GM19240 (cell line): ENCODE measurements at regions not wholly inside any gene's neighbourhood (a gene's known extent, or its start where the extent isn't known, plus 50 kb on each side); places are given as distances from the start of the nearest gene placed in this dataset.
"Not testable (repeated sequence)": the region's sequence is repeated elsewhere in the genome, so short reads cannot be mapped to it uniquely, and the experiment has no call there.

ENCODE experiments used
- DNase-seq: peaks from one replicate; pipeline ENCODE4 v3.0.0; 2011; ENCODE audit warnings: low spot score; ENCODE audit not compliant: insufficient read length

DNA sequence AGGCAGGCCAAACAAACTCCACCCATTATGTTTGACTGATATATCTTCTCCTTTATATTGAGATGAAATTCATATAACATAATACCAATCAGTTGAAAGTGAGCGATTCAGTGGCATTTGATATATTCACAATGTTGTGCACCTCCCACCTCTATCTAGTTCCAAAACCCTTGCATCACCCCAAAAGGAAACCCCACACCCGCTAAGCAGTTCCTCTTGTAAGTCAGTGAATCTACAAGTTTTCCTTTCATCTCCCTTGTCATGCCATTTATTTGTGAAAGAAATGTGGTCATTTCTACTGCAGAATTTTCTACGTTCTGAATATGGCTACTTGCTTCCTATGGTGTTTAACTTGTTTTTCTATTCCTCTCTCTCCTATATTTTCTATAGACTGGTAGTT lies 99.4 kb upstream of the PTPN3 start:
- no peak for DNase-seq

DNA sequence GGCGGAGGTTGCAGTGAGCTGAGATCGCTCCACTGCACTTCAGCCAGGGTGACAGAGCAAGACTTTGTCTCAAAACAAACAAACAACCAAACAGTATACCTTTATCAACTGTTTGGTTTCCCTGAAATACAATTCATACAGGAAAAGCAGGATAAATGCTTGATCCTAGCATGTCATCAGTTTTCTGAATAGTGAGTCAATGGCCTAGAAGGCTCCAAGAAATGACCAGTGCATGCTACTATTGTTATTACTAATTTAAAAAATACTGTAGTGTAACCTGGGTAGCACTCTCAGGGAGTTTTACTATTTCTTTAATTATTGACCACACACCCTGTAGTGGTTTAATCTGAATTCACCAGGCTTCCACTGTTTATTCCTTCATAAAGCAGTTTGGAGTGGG lies 101.0 kb upstream of the PTPN3 start:
- no peak for DNase-seq

DNA sequence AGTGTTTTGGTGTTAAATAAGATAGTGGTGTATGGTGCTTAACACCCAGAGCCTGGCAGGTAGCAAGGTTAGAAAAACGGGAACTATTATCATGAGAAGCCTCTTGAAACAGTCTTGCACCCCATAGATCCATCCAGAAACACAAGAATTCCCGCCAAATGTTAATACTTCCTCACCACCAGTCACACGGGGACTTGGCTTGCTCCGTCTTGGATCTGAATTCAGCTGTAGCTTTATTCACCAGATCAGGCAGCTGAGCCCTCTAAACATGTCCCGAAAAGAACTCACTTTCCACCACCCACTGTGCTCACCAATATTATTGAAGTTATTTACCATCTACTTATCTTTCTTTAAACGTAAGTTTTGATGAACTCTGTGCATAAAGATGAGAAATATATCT lies 101.6 kb upstream of the PTPN3 start:
- DNase-seq: no peak

DNA sequence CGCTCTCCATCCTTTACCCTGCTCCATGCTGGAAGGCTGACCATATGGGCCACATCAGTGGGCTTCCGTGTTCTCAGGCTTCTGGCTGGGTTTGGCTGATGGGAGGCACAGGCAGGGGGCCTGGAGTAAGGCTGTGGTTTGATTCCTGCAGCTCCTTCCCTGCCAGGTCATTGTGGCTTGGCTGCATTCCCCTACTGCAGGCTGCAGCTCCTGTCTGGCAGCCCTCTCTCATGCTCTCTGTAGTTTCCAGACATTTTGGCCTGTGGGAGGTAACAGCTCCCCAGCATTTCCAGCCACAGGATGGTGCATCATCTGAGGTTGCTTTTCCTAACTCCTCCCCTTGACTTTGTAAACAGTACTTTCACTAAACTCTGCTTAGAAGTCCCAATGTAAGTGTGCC lies 102.0 kb upstream of the PTPN3 start:
- no peak for DNase-seq

DNA sequence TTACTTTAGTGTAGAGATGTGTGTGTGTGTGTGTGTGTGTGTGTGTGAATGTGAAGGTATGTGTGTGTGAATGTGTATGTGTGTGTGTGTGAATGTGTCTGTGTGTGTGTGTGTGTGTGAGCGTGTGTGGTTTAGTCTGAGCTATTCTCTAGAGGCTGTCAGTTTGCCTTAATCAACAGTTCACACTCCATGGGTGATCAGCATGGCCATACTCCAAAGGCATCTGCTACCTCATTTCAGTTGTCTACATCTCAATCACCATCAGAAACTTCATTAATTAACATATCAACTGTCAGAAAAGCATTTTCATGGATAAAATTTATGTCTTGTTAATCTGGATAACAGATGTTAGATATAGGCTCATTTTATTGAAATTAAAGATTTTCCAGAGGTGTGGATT lies 103.1 kb upstream of the PTPN3 start:
- DNase-seq: no peak

DNA sequence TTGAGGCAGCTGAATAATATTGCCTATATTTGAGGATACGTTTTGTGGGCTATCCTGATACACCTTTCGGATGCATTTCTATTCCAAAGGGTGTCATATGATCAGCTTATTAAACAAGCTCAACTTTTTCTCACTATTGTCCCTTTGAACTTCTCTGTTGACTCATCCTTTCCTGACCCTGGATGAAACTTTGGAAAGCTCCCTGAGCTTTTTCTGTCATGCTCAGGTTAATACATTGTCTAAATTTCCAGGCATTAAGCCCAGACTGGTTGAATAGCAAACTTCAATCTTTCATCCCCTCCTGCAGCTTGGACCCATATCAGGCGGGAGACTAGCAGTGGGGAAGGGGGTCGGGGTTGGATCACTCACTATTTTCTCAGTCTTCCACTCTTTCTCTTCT lies 104.9 kb upstream of the PTPN3 start:
- DNase-seq: no peak

DNA sequence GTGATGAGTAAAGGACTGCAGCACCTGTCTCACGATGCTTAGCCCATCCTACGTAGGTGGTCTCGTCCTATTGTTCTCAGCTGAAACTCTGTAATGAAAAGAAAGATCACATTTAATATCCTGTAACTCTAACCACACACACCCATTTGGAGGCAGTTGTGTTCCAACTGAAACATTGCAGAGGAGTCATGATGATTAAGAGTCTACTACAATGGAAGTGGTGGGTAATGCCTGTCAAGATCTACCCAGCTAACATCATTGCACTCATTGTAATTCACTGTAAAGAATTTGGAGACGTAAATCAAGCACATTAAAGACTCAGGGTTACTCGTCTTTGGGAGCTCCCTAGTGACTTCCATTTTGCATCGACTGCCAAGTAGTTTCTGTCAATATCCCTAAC lies 106.0 kb upstream of the PTPN3 start:
- DNase-seq: no peak

DNA sequence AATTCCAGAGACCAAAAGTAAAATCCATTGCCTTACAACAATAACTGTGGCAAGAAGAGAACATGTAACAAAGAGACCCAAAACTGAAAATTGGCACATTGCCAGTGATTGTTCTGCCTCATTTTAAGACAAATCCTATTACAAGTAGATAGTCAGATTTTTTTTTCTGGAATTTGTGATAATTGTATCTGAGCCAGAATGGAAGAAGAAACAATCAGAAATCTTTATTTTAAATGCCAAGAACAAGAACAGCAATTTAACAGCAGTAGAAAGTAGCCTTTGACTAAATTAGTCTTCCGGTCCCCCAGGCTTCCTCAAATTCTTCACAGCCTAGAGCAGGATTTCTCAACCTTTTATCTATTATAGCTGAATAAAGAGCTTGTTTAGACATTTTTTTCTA lies 106.7 kb upstream of the PTPN3 start:
- no peak for DNase-seq

DNA sequence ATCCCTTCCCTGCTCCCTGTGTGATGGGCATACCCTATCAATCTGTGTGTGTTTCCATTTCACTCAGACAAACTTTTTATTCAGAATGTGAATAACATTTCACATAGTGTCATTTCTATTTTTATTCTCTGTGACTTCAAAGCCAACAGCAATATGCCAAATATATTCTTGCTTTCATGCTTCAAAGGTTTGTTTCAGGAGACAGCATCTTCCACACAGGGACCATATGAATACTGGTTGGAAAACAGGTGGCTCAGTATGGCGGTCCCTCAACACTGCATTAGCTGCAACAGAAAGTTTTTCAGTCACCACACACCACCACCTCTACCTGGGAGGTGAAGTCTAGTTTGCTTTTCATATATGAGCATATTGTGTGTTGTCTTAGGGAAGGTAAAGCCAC lies 111.0 kb upstream of the PTPN3 start:
- no peak for DNase-seq

DNA sequence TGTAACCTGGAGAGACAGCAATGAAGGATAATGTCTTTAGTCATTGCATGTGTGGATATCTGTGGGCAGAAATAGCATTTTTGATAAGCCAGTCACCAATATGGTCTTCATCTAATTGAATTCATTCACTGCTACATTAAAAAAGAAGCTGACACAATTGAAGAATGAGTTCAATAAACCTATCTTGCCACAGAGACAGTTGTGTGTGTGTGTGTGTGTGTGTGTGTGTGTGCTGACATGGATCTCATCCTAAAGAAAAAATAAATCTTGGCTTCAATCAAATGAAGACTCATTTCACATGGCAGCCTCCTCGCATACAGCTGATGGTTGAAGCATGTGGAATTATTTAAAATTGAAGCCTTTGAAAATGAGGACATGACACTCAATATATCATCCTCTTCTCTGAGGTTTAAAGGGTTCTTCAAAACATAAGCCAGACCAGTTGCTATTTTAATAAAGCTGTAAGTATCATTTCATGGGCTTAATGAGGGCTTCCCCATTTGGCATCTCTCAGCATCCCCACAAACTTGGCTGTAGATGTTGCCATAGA lies 118.5 kb upstream of the PTPN3 start:
- no peak for DNase-seq

DNA sequence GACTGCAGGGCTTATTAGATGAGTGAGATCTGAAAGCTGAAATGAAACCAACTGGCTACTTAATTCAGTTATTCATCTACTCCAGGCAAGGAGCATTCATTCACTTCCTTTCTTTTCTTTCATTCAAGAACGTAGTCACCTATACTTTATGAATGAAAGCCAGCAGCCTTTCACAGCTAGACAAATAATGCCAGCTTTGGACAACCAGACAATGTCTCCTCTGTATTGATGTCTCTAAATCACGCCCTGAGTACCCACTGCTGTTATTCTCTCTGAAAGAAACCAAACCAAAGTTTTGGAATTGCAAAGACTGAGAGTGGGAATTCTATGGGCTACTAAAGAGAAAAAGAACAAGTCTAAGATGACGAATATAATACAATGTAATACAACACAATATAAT lies 121.2 kb upstream of the PTPN3 start:
- no peak for DNase-seq

DNA sequence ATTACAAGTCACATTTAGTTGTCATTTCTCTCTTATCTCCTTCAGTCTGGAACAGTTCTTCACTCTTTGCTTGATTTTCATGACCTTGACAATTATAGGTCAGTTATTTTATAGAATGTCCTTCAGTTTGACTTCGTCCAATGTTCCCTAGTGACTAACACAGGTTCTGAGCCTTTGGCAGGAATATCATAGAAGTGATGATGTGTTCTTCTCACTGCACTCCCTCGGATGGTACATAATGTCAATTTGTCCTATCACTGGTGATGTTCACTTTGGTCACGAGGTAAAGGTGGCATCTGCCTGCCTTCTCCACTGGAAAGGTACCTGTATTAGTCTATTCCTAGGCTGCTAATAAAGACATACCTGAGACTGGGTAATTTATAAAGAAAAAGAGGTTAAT lies 126.0 kb upstream of the PTPN3 start:
- DNase-seq: no peak

DNA sequence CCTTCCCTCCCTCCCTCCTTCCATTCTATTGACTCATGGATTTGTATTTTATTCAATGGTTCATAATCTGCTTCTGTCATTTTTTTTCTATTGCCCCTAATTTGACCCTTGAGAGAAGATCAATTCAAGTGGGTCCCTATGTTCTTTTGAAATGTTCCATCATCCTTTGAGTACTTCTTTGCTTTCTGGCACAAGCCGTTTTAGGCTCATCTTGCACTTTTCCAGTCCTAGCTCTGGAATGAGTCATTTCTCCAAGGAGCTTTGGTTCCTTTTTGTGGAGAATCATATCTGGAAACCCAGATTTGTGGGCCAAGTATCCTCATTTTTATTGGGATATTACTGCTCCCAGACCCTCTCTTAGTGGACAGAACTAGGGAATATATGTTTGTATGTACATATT lies 126.8 kb upstream of the PTPN3 start:
- no peak for DNase-seq

DNA sequence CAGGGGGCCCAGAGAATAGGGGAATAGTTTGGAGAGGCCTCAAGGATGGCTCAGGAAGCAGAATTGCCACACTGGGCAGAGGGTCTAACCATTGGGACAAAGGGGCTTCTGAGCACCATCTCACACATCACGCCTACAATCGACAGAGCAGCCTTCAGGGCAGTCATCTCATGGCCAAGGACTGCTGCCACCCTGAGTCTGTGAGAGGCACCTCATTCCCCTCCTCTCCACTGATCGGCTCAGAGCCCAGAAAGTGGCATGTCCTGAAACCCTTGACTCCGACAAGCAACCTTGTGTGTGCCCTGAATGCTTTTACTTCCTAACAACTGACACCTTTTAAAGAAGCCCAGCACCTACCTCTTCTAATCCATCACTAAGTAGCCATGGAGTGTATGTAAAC lies 128.9 kb upstream of the PTPN3 start:
- no peak for DNase-seq

DNA sequence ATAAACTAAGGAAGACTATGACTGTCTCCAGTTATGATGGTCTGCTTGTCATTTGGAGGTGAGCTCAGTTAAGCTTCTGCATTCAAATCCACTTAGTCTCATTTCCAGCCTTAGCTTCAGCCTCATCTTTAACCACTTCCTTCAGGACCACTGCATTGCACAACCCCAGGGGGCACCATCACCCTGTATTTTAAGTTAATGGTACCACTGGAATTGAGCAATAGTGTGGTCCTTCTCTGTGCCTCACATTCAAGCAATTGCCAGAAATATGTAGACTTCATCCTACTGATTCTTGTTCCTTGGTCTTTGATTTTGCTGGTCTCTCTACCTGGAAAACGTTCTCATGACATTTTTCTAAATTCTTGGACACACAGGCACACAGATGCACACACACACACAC lies 131.5 kb upstream of the PTPN3 start:
- no peak for DNase-seq

DNA sequence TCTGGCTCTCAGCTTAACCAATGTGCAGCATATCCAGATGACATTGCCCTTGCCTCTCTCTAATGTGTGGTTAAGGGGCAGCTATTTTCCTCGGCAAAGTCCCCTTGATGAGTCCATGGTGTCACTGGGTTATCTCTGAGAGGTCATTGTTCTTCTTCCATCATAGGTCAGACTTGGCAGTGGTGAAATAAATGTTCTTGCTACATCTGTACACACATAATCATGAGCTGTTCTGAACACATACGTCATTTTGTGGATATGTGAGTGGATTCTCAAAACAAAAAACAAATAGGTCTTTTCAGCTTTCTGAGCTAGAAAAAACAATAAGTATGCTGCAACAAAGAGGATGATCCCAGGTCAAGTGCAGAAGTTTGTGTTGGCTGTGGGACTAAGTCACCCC lies 134.7 kb upstream of the PTPN3 start:
- DNase-seq: no peak

DNA sequence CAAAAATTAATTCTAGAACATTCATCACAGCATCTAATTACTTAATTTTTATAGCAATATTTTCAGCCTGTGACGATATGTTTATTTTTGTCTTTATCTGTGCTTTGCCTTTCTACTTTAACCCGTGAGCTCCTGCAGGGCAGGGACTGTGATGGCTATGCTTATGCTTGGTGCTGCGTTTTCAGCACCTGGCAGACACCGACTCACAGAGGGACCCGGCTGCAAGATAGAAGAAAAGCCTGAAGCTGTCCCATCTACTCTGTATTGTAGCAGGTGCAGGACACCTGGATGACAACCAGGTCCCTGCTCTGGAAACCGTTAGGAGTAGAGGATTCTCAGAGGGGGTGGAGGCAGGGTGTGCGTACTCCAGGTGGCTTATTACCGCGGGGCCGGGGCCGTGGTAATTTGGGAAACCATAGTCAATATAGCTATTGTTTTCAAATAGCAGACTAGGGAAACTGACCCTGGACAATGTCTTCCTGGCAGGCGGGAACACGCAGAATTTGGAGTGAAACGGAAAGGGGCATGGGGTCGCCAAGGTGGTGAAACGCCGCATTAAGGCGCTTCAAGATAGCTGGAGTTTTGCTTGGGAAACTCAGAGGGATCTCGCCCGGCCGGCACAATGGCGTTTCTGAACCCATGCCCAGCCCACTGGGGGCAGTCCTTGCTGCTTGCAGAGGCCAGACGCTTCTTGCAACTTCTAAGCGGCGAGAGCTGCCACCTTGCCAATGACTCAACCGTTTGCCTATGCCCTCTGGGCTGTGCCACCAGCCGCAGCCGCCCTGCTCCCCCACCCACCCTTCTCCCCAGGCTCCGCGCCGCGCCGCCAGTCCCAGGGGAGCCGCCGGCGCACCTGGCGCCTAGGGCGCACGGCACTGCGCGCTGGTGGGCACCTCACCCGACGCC lies 140.1 kb upstream of the PALM2AKAP2 start:
- no peak for DNase-seq

DNA sequence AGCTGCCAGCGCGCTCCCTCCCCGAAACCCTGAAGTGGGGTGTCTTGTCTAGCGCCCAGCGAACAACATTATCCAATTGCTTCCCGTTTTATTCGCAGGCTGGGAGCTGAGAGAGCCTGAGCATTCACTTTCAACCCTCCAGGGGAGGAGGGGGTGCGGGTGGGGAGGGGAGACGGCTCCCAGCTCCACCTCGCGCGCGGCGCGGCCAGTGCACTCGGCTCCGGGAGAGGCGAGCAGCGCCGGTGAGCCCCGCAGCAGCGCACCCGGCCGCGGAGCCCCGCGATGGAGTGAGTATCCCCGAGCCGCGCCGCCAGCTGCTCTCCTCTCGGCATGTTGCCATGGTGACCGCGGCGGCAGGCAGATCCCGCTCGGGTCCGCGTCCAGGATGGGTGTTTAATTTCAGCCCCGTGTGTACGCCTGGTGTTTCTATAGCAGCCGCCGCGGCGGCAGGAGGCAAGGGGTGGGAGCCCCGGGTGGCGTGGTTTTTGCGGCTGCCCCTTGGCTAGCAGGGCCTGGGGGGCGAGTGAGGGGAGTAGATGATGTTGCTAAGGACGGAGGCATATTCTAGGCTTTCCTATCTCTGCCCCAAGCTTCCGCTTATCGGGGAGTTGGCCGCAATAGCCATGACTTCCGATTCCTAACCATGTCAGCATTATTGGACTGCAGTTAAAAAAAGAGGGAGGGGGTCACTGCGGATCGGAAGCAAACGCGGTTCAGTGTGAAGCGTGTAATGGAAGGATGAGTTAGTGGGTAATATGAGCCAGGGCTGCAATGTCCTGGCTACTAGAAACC lies 139.2 kb upstream of the PALM2AKAP2 start:
- DNase-seq: no peak

DNA sequence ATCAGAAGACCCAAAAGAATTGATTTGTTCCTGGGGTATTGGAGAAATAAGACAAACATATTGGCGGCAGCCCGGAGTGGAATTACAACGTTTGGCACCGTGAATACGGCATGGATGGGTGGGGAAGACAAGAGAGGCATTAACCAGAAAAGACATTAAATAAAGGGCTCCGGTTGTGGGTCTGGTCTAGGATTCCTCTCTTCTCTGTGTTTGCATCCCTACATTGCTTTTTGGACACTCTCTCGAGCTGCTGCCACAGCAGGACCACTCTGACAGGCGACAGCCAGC lies 138.7 kb upstream of the PALM2AKAP2 start:
- DNase-seq: no peak

DNA sequence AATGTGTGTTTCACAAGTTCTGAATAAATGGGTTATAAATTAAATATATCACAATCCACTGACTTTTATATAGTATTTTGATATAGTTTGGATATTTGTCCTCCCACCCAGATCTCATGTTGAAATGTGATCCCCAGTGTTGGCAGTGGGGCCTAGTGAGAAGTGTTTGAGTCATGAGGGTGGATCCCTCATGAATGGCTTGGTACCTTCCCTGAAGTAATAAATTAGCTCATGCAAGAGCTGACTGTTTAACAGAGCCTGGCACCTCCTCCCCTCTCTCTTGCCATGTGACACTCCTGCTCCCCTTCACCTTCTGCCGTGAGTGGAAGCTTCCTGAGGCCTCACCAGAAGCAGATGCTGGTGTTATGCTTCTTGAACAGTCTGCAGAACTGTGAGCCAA lies 127.9 kb upstream of the PALM2AKAP2 start:
- no peak for DNase-seq

DNA sequence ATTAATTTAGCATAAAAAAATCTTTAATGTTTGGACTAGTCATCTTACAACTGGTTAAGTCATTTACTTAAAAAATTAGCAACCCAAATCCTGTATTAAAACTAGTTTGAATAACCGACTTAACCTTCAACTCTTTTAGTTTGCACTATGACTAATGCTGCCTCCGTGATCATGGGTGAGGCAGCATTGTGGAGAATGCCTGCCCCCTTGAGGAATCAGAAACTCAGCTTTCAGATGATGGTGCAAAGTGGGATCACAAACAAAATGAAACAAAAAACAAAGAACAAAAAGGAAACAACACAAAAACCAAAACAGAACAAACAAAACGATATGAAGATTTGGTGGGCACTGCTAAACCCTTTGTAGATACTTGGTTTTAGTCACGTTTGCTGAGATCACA lies 127.0 kb upstream of the PALM2AKAP2 start:
- DNase-seq: no peak

DNA sequence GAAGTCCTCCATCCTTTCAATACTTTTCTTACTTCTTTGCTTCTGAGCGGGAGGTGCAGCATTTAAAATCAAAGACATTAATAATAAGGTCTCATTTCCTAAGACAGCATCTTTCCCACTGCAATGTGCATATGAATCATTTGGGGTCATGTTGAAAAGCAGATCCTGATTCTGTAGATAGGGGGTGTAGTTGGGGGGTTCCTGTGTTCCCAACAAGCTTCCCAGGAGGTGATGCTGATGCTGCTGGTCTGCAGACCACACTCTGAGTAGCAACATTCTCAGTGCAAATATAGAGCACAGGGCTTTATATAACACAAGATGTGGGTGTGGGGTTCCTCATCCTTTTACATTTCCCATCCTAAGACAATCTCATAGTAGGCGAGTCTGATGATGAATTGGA lies 126.5 kb upstream of the PALM2AKAP2 start:
- DNase-seq: no peak

DNA sequence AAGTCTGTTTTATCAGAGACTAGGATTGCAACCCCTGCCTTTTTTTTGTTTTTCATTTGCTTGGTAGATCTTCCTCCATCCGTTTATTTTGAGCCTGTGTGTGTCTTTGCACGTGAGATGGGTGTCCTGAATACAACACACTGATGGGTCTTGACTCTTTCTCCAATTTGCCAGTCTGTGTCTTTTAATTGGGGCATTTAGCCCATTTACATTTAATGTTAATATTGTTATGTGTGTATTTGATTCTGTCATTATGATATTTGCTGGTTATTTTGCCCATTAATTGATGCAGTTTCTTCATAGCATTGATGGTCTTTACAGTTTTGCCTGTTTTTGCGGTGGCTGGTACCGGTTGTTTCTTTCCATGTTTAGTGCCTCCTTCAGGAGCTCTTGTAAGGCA lies 116.0 kb upstream of the PALM2AKAP2 start:
- not testable (repeated sequence) for DNase-seq
